H9 (cell line): ENCODE measurements at regions not wholly inside any gene's neighbourhood (a gene's known extent, or its start where the extent isn't known, plus 50 kb on each side); places are given as distances from the start of the nearest gene placed in this dataset.

Experiments
- DNase-seq: peaks from one replicate; pipeline ENCODE4 v3.0.0-alpha.2; 2017
- H2AFZ ChIP-seq: one replicate; pipeline ENCODE4 v1.6.1; 2013; ENCODE audit warnings: mild to moderate bottlenecking, low read length, control low read depth, moderate library complexity
- H2AK5ac ChIP-seq: 2 replicates; pipeline ENCODE4 v1.6.1; 2013; ENCODE audit warnings: low read length, control low read depth, mixed read lengths; ENCODE audit not compliant: insufficient read length
- H2BK120ac ChIP-seq: one replicate; pipeline ENCODE4 v1.6.1; 2013; ENCODE audit warnings: low read depth, mild to moderate bottlenecking, low read length, control low read depth, inconsistent platforms; ENCODE audit not compliant: poor library complexity, severe bottlenecking
- H2BK12ac ChIP-seq: 2 replicates; pipeline ENCODE4 v1.6.1; 2013; ENCODE audit warnings: low read length, control low read depth, mixed read lengths, low read depth; ENCODE audit not compliant: insufficient read length
- H2BK15ac ChIP-seq: 2 replicates; pipeline ENCODE4 v1.6.1; 2013; ENCODE audit warnings: low read depth, low read length, control low read depth
- H2BK20ac ChIP-seq: one replicate; pipeline ENCODE4 v1.6.1; 2013; ENCODE audit warnings: low read depth, mild to moderate bottlenecking, low read length, control low read depth, inconsistent platforms; ENCODE audit not compliant: poor library complexity, severe bottlenecking
- H2BK5ac ChIP-seq: 2 replicates; pipeline ENCODE4 v1.6.1; 2013; ENCODE audit warnings: low read length, control low read depth, mixed read lengths; ENCODE audit not compliant: insufficient read length
- H3K14ac ChIP-seq: 2 replicates; pipeline ENCODE4 v1.6.1; 2013; ENCODE audit warnings: low read length, control low read depth; ENCODE audit not compliant: insufficient read depth
- H3K18ac ChIP-seq: 2 replicates; pipeline ENCODE4 v1.6.1; 2013; ENCODE audit warnings: low read depth, mild to moderate bottlenecking, mixed read lengths, low read length, control low read depth; ENCODE audit not compliant: insufficient read length
- H3K23ac ChIP-seq: 2 replicates; pipeline ENCODE4 v1.6.1; 2013; ENCODE audit warnings: low read length, control low read depth, mixed read lengths, low read depth; ENCODE audit not compliant: insufficient read length
- H3K23me2 ChIP-seq: 2 replicates; pipeline ENCODE4 v1.6.1; 2013; ENCODE audit warnings: low read depth, mild to moderate bottlenecking, mixed read lengths, low read length, control low read depth; ENCODE audit not compliant: insufficient read length, poor library complexity, severe bottlenecking
- H3K27ac ChIP-seq: 2 replicates; pipeline ENCODE4 v1.5.1; 2013; ENCODE audit warnings: low read length, control low read depth, mixed read lengths, low read depth; ENCODE audit not compliant: insufficient read length
- H3K27me3 ChIP-seq: 2 replicates; pipeline ENCODE4 v1.6.1; 2013; ENCODE audit warnings: low read length, control low read depth, inconsistent platforms; ENCODE audit not compliant: insufficient read depth
- H3K4ac ChIP-seq: 2 replicates; pipeline ENCODE4 v1.6.1; 2013; ENCODE audit warnings: low read depth, mild to moderate bottlenecking, control low read depth, inconsistent platforms, low read length, moderate library complexity
- H3K4me1 ChIP-seq: 2 replicates; pipeline ENCODE4 v1.6.1; 2013; ENCODE audit warnings: low read length, control low read depth, inconsistent platforms; ENCODE audit not compliant: insufficient read depth
- H3K4me2 ChIP-seq: 2 replicates; pipeline ENCODE4 v1.6.1; 2013; ENCODE audit warnings: low read length, control low read depth, mixed read lengths; ENCODE audit not compliant: insufficient read length, insufficient read depth
- H3K56ac ChIP-seq: 2 replicates; pipeline ENCODE4 v1.6.1; 2013; ENCODE audit warnings: low read depth, mild to moderate bottlenecking, mixed read lengths, low read length, control low read depth; ENCODE audit not compliant: insufficient read length
- H3K79me1 ChIP-seq: 2 replicates; pipeline ENCODE4 v1.6.1; 2013; ENCODE audit warnings: low read depth, mild to moderate bottlenecking, moderate library complexity, low read length, control low read depth, inconsistent platforms; ENCODE audit not compliant: insufficient read depth, poor library complexity, severe bottlenecking
- H3K79me2 ChIP-seq: 2 replicates; pipeline ENCODE4 v1.6.1; 2013; ENCODE audit warnings: low read length, control low read depth, inconsistent platforms; ENCODE audit not compliant: insufficient read depth
- H3K9ac ChIP-seq: 2 replicates; pipeline ENCODE4 v1.6.1; 2013; ENCODE audit warnings: low read length, control low read depth, mixed read lengths; ENCODE audit not compliant: insufficient read length; ENCODE audit errors: extremely low read depth
- H3K9me3 ChIP-seq: one replicate; pipeline ENCODE4 v1.6.1; 2013; ENCODE audit warnings: low read depth, low read length, inconsistent platforms; ENCODE audit not compliant: control insufficient read depth
- H3T11ph ChIP-seq: one replicate; pipeline ENCODE4 v1.6.1; 2013; ENCODE audit warnings: mild to moderate bottlenecking, low read length, control low read depth, inconsistent platforms
- H4K20me1 ChIP-seq: one replicate; pipeline ENCODE4 v1.6.1; 2013; ENCODE audit not compliant: control insufficient read depth, insufficient read length, insufficient read depth
- H4K5ac ChIP-seq: 2 replicates; pipeline ENCODE4 v1.6.1; 2013; ENCODE audit warnings: low read depth, mild to moderate bottlenecking, mixed read lengths, low read length, control low read depth; ENCODE audit not compliant: insufficient read length
- H4K8ac ChIP-seq: replicated peaks from 2 replicates; pipeline ENCODE4 v1.6.1; 2013; ENCODE audit warnings: low read length, control low read depth, mixed read lengths, low read depth; ENCODE audit not compliant: insufficient read length
- H4K91ac ChIP-seq: 2 replicates; pipeline ENCODE4 v1.6.1; 2013; ENCODE audit warnings: low read depth, mild to moderate bottlenecking, moderate library complexity, mixed read lengths, low read length, control low read depth; ENCODE audit not compliant: insufficient read length
- H3K27ac Mint-ChIP-seq, 3 experiments: 2 replicates in 2 of 3; 3 replicates in 1 of 3; pipeline ENCODE4 v1.8.0; 2020 to 2021; ENCODE audit warnings: mixed read lengths in 3 of 3, mild to moderate bottlenecking in 1 of 3, moderate library complexity in 1 of 3
- H3K27me3 Mint-ChIP-seq: 2 replicates; pipeline ENCODE4 v1.8.0; 2021; ENCODE audit warnings: low read depth, mild to moderate bottlenecking, moderate library complexity, mixed read lengths
- H3K36me3 Mint-ChIP-seq, 3 experiments: 2 replicates in 2 of 3; 3 replicates in 1 of 3; pipeline ENCODE4 v1.8.0; 2020 to 2021; ENCODE audit warnings: low read depth in 3 of 3, mixed read lengths in 3 of 3; ENCODE audit not compliant: insufficient read depth in 1 of 3
- H3K4me1 Mint-ChIP-seq, 2 experiments: 2 replicates each; pipeline ENCODE4 v1.8.0; 2020; ENCODE audit warnings: mixed read lengths in 2 of 2
- H3K4me3 Mint-ChIP-seq, 2 experiments: 2 replicates in 1 of 2; 3 replicates in 1 of 2; pipeline ENCODE4 v1.8.0; 2020 to 2021; ENCODE audit warnings: mild to moderate bottlenecking in 2 of 2, mixed read lengths in 2 of 2, moderate library complexity in 1 of 2
- H3K9me3 Mint-ChIP-seq, 2 experiments: 2 replicates in 1 of 2; 3 replicates in 1 of 2; pipeline ENCODE4 v1.8.0; 2020; ENCODE audit warnings: mild to moderate bottlenecking in 2 of 2, mixed read lengths in 2 of 2, moderate library complexity in 1 of 2
- WGBS: extraction: QIAGEN DNeasy Blood & Tissue Kit; methylation state at CpG from one replicate; pipeline ENCODE4 v1.1.7; 2013; ENCODE audit warnings: missing lambda C conversion rate, low lambda C conversion rate, mixed read lengths; ENCODE audit not compliant: insufficient read length; ENCODE audit errors: extremely low coverage; 5-methylcytosine and 5-hydroxymethylcytosine counted together
- TF ChIP-seq, protein P1 (sequence below): fragments of 200-600 bp; sonication (generic); conservative IDR thresholded peaks from 3 replicates; pipeline ENCODE4 v1.8.0; 2021; ENCODE audit warnings: antibody characterized with exemption, mild to moderate bottlenecking

DNA sequence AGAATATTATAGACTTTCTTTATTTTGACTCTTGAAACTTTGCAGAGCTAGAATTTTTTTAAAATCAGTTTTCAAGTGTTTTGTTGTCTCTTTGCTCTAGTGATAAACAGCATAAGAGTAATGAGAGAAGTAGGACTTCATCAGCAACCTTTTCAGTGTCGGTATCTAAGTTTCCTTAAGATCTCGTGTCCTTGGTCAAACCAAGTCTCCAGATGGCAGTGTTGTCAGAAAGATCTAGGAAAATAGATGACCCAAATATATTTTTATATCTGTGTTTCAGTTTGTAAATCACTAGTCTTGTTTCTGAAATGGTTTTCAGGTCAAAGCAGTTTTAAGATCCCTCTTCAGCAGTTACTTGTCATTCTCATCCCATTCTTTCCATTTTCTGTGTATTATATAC lies 438.3 kb downstream of the RAPGEF2 start:
- DNase-seq, result no peak
- Histone ChIP-seq H3T11ph (no peak overlapping the region), H2BK15ac (no peak overlapping the region), H2BK20ac (no peak overlapping the region), H3K23me2 (no peaks in the 10 kb centered on the region), H2BK120ac (no peak overlapping the region), H3K4ac (no peak overlapping the region), H3K27ac (no peak overlapping the region), H4K8ac (no peak overlapping the region), H2BK5ac (no peak overlapping the region), H4K5ac (no peak overlapping the region), H2BK12ac (no peak overlapping the region), H3K4me1 (peaks cover 5% of the 10 kb centered on the region), H3K4me2 (no peak overlapping the region), H3K14ac (no peak overlapping the region), H3K79me1 (no peaks in the 10 kb centered on the region), H3K18ac (no peak overlapping the region), H3K9me3 (peaks cover 10% of the 10 kb centered on the region), H2AK5ac (no peak overlapping the region), H3K79me2 (no peaks in the 10 kb centered on the region), H4K91ac (no peak overlapping the region), H3K27me3 (no peaks in the 10 kb centered on the region), H2AFZ (no peak overlapping the region), H3K9ac (no peak overlapping the region), H3K23ac (no peak overlapping the region), H3K56ac (no peak overlapping the region), H4K20me1 (no peaks in the 10 kb centered on the region)
- Mint-ChIP-seq H3K27ac (no peak overlapping the region; a peak in 1 of 7 replicates), H3K27me3 (no peaks in the 10 kb centered on the region), H3K4me3 (no peak overlapping the region), H3K9me3 (peaks cover 18 to 20% of the 10 kb centered on the region in 2 experiments), H3K4me1 (peaks cover 31 to 41% of the 10 kb centered on the region in 2 experiments), H3K36me3 (peaks cover 12 to 19% (median 13%) of the 10 kb centered on the region in 3 experiments)
- no CpG with 5 or more reads among the region's 2 CpGs for WGBS
- TF ChIP-seq, protein P1, sequence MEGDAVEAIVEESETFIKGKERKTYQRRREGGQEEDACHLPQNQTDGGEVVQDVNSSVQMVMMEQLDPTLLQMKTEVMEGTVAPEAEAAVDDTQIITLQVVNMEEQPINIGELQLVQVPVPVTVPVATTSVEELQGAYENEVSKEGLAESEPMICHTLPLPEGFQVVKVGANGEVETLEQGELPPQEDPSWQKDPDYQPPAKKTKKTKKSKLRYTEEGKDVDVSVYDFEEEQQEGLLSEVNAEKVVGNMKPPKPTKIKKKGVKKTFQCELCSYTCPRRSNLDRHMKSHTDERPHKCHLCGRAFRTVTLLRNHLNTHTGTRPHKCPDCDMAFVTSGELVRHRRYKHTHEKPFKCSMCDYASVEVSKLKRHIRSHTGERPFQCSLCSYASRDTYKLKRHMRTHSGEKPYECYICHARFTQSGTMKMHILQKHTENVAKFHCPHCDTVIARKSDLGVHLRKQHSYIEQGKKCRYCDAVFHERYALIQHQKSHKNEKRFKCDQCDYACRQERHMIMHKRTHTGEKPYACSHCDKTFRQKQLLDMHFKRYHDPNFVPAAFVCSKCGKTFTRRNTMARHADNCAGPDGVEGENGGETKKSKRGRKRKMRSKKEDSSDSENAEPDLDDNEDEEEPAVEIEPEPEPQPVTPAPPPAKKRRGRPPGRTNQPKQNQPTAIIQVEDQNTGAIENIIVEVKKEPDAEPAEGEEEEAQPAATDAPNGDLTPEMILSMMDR, result no peak; the same call in 2 of the 3 replicates
